A673 (cell line): ENCODE measurements at regions not wholly inside any gene's neighbourhood (a gene's known extent, or its start where the extent isn't known, plus 50 kb on each side); places are given as distances from the start of the nearest gene placed in this dataset.

ENCODE experiments used
- CTCF ChIP-seq: fragments of 300-800, 200-600 bp; sonication (generic); conservative IDR thresholded peaks from 2 replicates; pipeline ENCODE4 v1.5.1; 2017; ENCODE audit warnings: low read depth, mild to moderate bottlenecking, antibody characterized with exemption, low read length, moderate library complexity, mixed read lengths
- EZH2 ChIP-seq: fragments of 200-600 bp; sonication (generic); IDR thresholded peaks from 2 replicates; pipeline ENCODE4 v1.6.1; 2017; ENCODE audit warnings: borderline replicate concordance, low read depth, mild to moderate bottlenecking, mixed read lengths, antibody characterized with exemption, low read length; ENCODE audit not compliant: poor library complexity, severe bottlenecking

DNA sequence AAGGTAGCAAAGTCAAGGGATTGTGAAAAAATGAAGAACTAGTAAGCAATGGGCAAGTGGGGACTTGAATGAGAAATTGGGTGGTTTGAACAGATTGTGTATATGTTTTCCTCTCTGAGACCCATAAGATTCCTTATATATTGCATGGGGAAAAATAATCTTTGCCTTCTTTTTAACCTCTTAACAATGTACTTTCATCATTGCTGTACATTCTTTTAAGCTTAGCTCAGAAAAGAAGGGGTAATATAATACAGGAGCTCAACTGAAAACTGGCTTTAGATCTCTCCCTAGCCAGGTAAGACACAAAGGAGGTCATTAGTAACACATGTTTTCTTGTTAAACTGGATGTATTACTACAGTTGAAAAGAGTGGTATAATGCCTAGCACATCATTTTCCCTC lies 287.2 kb downstream of the RNF144B start:
- TF ChIP-seq CTCF (no peak), EZH2 (no peak)
